SJSA1 (cell line): ENCODE measurements at regions not wholly inside any gene's neighbourhood (a gene's known extent, or its start where the extent isn't known, plus 50 kb on each side); places are given as distances from the start of the nearest gene placed in this dataset.
"Not testable (repeated sequence)": the region's sequence is repeated elsewhere in the genome, so short reads cannot be mapped to it uniquely, and the experiment has no call there.

Experiments used
- DNase-seq, 2 experiments: peaks; one replicate each; pipeline ENCODE4 v3.0.0-alpha.2; 2015 to 2020; ENCODE audit warnings: low spot score in 2 of 2, low read depth in 1 of 2
- H3K27ac ChIP-seq: fragments of 250-450 bp; sonication (Bioruptor Pico); 2 replicates; pipeline ENCODE4 v1.5.1; 2020; ENCODE audit warnings: mild to moderate bottlenecking, moderate library complexity
- H3K27me3 ChIP-seq: fragments of 250-450 bp; sonication (Bioruptor Pico); replicated peaks from 2 replicates; pipeline ENCODE4 v1.5.1; 2020; ENCODE audit warnings: mild to moderate bottlenecking, moderate library complexity
- H3K36me3 ChIP-seq: fragments of 250-450 bp; sonication (Bioruptor Pico); 2 replicates; pipeline ENCODE4 v1.5.1; 2020; ENCODE audit warnings: mild to moderate bottlenecking
- H3K4me1 ChIP-seq: fragments of 250-450 bp; sonication (Bioruptor Pico); replicated peaks from 2 replicates; pipeline ENCODE4 v1.6.1; 2021; ENCODE audit warnings: mild to moderate bottlenecking
- H3K4me3 ChIP-seq: fragments of 250-450 bp; sonication (Bioruptor Pico); 2 replicates; pipeline ENCODE4 v1.5.1; 2020; ENCODE audit warnings: mild to moderate bottlenecking
- H3K9me3 ChIP-seq: fragments of 250-450 bp; sonication (Bioruptor Pico); replicated peaks from 2 replicates; pipeline ENCODE4 v1.5.1; 2020; ENCODE audit warnings: mild to moderate bottlenecking

DNA sequence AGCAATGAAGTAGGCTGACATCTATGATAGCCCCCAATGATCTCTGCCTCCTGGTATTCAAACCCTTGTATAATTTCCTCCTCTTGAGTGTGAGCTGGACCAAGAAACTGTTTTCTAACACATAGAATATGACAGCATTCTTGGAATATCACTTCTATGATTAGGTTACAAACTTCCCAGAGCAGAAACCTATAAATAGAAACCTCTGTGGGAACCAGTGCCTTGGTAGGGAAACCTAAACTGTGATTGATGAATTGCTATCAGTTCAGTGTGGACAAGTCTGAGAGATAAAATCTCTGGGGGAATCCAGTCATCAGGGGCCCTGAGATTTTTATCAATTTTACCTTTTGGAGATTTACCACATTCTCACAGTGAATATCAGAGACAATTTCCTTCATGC, 756.5 kb upstream of the AGA start:
- no peaks in the 10 kb centered on the region for H3K27me3 ChIP-seq
- no peaks in the 10 kb centered on the region for H3K4me1 ChIP-seq
- H3K27ac ChIP-seq, result no peak overlapping the region
- DNase-seq, result no peak
- no peaks in the 10 kb centered on the region for H3K36me3 ChIP-seq
- H3K9me3 ChIP-seq, result 0 out of 2 replicates have a peak, but pooled peaks cover 9% of the 10 kb centered on the region
- H3K4me3 ChIP-seq, result no peak overlapping the region

DNA sequence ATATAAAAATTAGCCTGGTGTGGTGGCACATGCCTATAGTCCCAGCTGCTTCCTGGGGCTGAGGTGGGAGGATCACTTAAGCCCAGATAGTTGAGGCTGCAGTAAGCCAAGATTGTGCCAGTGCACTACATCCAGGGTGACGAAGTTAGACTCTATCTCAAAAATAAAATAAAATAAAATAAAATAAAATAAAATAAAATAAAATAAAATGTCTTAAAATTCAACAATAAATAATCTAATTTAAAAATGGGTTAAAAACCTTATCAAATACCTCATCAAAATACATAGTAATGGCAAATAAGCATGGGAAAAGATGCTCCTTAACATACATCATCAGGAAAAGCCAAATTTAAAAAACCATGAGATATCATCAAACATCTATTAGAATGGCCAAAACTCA, 760.2 kb upstream of the AGA start:
- H3K27me3 ChIP-seq, result no peaks in the 10 kb centered on the region
- no peaks in the 10 kb centered on the region for H3K36me3 ChIP-seq
- H3K9me3 ChIP-seq, result 0 out of 2 replicates have a peak, but pooled peaks cover 9% of the 10 kb centered on the region
- no peak for DNase-seq
- no peak overlapping the region for H3K4me3 ChIP-seq
- H3K4me1 ChIP-seq, result no peaks in the 10 kb centered on the region
- no peak overlapping the region for H3K27ac ChIP-seq

DNA sequence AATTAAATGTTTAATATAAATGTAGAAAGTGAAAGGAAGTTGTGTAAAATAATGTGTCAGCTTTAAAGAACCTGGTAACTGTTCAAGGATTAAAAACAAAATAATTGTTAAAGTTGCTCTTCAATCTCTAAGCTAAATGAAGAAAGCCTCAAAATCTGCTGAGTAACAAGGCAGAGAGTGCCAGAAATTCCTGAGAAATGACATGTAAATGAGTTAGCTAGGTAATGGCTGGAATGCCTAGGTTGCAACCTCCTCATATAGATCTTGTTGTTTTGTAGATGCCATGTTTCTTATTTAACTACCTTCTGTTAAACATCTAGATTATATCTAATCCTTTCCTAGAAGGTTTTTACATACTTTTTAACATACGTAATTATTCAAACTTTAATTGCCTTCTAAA, 763.6 kb upstream of the AGA start:
- no peak overlapping the region for H3K4me3 ChIP-seq
- no peak for DNase-seq
- no peak overlapping the region for H3K27ac ChIP-seq
- H3K9me3 ChIP-seq, result no peaks in the 10 kb centered on the region
- H3K36me3 ChIP-seq, result no peaks in the 10 kb centered on the region
- no peaks in the 10 kb centered on the region for H3K27me3 ChIP-seq
- no peaks in the 10 kb centered on the region for H3K4me1 ChIP-seq

DNA sequence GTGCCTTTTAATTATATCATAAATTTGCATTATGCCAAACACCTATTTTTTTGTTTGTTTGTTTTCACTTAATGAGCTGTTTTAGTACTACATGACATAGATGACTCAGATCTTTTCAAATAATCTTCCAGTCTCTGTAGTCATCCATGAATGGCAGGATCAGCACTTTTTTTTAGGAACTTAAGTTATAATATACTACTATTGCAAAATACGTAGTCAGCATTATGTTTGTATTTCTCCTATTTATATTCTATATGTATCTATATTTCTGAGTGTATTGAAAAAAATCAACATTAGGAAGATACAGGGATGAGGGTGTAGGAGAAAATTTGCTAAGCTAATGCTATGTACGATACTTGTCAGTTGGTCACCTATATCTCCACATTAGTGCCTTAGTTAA, 773.1 kb upstream of the AGA start:
- no peaks in the 10 kb centered on the region for H3K4me1 ChIP-seq

DNA sequence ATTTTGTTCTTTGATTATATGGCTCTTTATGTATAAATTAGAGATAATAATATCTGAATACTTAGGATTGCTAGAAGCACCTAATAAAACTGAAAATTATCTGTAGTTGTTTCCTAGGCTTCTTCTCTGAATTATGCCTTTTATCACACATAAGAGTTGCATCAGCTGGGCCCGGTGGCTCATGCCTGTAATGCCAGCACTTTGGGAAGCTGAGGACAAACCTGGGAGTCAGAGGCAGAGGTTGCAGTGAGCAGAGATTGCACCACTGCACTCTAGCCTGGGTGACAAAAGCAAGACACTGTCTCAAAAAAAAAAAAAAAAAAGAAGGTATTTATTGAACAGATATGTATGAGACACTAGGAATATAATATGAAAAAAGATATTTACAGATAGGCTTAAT, 773.5 kb upstream of the AGA start:
- Histone ChIP-seq H3K4me1 (no peaks in the 10 kb centered on the region), H3K27me3 (no peaks in the 10 kb centered on the region), H3K36me3 (no peaks in the 10 kb centered on the region), H3K4me3 (no peak overlapping the region), H3K9me3 (no peaks in the 10 kb centered on the region), H3K27ac (no peak overlapping the region)
- no peak for DNase-seq

More for the DNA sequence above, 773.1 kb upstream of the AGA start:
- H3K36me3 ChIP-seq, result no peaks in the 10 kb centered on the region
- no peaks in the 10 kb centered on the region for H3K9me3 ChIP-seq
- no peak overlapping the region for H3K27ac ChIP-seq
- no peak for DNase-seq
- no peaks in the 10 kb centered on the region for H3K27me3 ChIP-seq
- no peak overlapping the region for H3K4me3 ChIP-seq

GRCh38 chr4:178226421-178226820, 784.2 kb upstream of the AGA start:
- not testable (repeated sequence) for H3K27ac ChIP-seq, H3K9me3 ChIP-seq, DNase-seq, H3K4me3 ChIP-seq, H3K4me1 ChIP-seq, H3K36me3 ChIP-seq, H3K27me3 ChIP-seq

GRCh38 chr4:178233906-178234305, 791.7 kb upstream of the AGA start:
- no peak for DNase-seq

DNA sequence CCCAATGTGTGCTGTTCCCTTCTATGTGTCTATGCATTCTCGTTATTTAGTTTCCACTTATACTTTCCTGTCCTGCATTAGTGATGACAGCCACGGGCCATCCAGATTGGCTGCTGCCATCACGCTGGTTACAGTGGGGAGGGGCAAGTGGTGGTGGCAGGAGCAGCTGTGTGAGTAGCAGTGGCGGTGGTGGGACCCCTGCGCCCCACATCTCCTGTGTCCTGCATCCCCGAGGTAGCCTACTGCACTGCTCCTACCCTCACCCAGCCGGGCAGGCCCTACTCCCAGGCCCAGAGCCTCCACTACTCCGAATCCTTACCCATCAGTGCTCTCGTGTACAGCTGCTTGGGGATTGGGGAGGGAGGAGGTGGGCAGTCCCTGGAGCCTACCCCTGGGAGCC, 798.7 kb upstream of the AGA start:
- no peak for DNase-seq
- H3K4me3 ChIP-seq, result no peak overlapping the region
- no peaks in the 10 kb centered on the region for H3K4me1 ChIP-seq

More at GRCh38 chr4:178233906-178234305, 791.7 kb upstream of the AGA start:
- H3K27me3 ChIP-seq, result no peaks in the 10 kb centered on the region
- no peak overlapping the region for H3K27ac ChIP-seq
- H3K36me3 ChIP-seq, result no peaks in the 10 kb centered on the region
- no peaks in the 10 kb centered on the region for H3K4me1 ChIP-seq
- no peak overlapping the region for H3K4me3 ChIP-seq
- no peaks in the 10 kb centered on the region for H3K9me3 ChIP-seq

DNA sequence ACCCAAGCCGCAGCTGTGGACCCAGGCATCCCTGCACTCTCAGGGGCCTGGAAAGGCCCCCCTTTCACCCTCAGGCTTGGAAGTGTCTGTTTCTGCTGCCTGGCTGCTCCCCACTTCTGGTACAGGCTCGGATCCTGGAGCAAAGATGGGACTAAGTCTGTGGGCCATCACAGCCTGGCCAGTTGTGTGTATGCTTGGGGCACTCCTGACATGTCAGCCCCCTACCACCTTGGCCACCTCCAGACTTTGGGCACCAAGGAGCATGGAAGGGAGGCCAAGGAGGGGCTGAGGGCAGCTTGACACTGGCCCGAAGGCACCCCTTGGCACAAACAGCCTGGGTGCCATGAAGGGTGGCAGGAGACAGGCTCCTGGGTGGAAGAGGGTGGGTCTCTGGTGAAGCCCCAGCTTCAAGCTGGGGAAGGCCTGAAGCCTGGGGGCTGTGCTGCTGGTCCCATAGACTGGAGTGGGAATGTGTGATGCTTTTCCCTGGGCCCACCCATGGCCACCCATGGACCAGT, 799.4 kb upstream of the AGA start:
- no peak overlapping the region for H3K4me3 ChIP-seq
- H3K27ac ChIP-seq, result no peak overlapping the region
- H3K9me3 ChIP-seq, result peaks cover 8% of the 10 kb centered on the region; the same call in 1 of the 2 replicates
- DNase-seq, result no peak
- H3K4me1 ChIP-seq, result no peaks in the 10 kb centered on the region
- H3K27me3 ChIP-seq, result no peaks in the 10 kb centered on the region
- no peaks in the 10 kb centered on the region for H3K36me3 ChIP-seq

More for the DNA sequence above, 798.7 kb upstream of the AGA start:
- Histone ChIP-seq H3K9me3 (peaks cover 8% of the 10 kb centered on the region; the same call in 1 of the 2 replicates), H3K36me3 (no peaks in the 10 kb centered on the region), H3K27me3 (no peaks in the 10 kb centered on the region), H3K27ac (no peak overlapping the region)

DNA sequence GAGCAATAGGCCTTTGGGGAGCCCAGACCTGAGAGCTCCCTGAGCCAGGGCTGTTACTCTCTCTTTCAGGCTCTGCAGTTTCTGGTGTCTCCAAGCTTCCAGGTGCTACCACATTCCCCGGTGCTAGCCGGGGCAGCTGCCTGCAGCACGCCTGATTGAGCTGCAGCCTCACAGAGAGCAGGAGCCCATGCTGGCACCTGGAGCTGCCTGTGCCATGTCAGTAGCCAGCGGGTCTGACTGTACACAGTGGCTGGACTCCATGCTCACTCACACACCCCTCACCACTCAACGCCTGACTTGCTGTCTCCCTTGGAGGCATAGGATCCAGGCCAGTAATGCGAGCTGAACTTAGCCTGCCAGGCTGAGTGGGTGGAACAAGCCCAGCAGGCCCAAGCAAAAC, 800.4 kb upstream of the AGA start:
- H3K27me3 ChIP-seq, result no peaks in the 10 kb centered on the region

GRCh38 chr4:178244785-178245184, 802.5 kb upstream of the AGA start:
- no peak overlapping the region for H3K27ac ChIP-seq
- no peaks in the 10 kb centered on the region for H3K36me3 ChIP-seq
- H3K4me3 ChIP-seq, result no peak overlapping the region
- peaks cover 8% of the 10 kb centered on the region; the same call in 1 of the 2 replicates for H3K9me3 ChIP-seq
- no peaks in the 10 kb centered on the region for H3K4me1 ChIP-seq
- DNase-seq, result no peak
- no peaks in the 10 kb centered on the region for H3K27me3 ChIP-seq

More for the DNA sequence above, 800.4 kb upstream of the AGA start:
- Histone ChIP-seq H3K9me3 (peaks cover 8% of the 10 kb centered on the region; the same call in 1 of the 2 replicates), H3K4me1 (no peaks in the 10 kb centered on the region), H3K36me3 (no peaks in the 10 kb centered on the region), H3K4me3 (no peak overlapping the region), H3K27ac (no peak overlapping the region)
- DNase-seq, result no peak

GRCh38 chr4:178255172-178255571, 812.9 kb upstream of the AGA start:
- no peaks in the 10 kb centered on the region for H3K36me3 ChIP-seq
- H3K4me3 ChIP-seq, result no peak overlapping the region
- H3K27me3 ChIP-seq, result no peaks in the 10 kb centered on the region
- H3K27ac ChIP-seq, result no peak overlapping the region
- DNase-seq, result no peak
- no peaks in the 10 kb centered on the region for H3K4me1 ChIP-seq
- 0 out of 2 replicates have a peak, but pooled peaks cover 2% of the 10 kb centered on the region for H3K9me3 ChIP-seq

GRCh38 chr4:178258603-178259002, 816.4 kb upstream of the AGA start:
- no peaks in the 10 kb centered on the region for H3K27me3 ChIP-seq
- no peaks in the 10 kb centered on the region for H3K36me3 ChIP-seq

DNA sequence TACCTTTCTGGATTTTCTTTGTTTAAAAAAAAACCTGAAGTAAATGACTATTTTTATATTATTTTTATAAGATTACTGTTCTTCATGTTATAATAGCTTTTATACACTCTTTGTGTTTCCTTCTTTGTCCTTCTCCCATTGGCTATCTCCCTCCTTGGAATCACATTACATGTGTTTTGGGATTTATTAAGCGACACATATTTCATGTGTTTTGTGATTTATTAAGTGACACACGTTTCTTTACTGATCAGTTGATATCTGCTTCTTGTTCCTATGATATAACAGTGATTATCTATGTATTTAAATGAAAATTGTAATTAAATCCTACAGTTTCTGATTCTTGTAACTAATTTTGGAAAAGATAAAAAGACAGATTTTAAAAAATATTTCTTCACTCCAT, 817.3 kb upstream of the AGA start:
- H3K27me3 ChIP-seq, result no peaks in the 10 kb centered on the region
- DNase-seq, result no peak
- no peak overlapping the region for H3K4me3 ChIP-seq
- H3K36me3 ChIP-seq, result no peaks in the 10 kb centered on the region
- no peaks in the 10 kb centered on the region for H3K4me1 ChIP-seq
- no peaks in the 10 kb centered on the region for H3K9me3 ChIP-seq
- no peak overlapping the region for H3K27ac ChIP-seq

More at GRCh38 chr4:178258603-178259002, 816.4 kb upstream of the AGA start:
- no peaks in the 10 kb centered on the region for H3K4me1 ChIP-seq
- no peak overlapping the region for H3K27ac ChIP-seq
- DNase-seq, result no peak
- H3K4me3 ChIP-seq, result no peak overlapping the region
- 0 out of 2 replicates have a peak, but pooled peaks cover 2% of the 10 kb centered on the region for H3K9me3 ChIP-seq

DNA sequence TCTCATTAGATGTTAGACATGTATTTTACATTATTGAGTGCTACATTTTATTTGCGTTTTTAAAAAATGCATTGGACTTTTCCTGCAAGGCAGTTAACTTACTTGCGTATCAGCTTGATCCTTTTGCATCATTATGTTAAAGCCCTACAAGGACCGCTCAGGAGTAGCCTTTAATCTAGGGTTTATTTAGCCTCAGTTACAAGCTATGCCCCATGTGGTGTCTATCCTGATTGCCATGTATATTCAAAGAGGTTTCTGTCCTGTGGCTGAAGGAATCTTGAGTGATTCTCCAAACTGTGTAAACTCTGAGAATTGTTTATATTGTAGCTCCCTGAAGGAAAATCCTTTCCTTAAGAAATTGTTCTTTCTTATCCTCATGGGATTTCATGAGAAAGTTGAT, 821.8 kb upstream of the AGA start:
- H3K36me3 ChIP-seq, result no peaks in the 10 kb centered on the region
- no peak for DNase-seq
- no peaks in the 10 kb centered on the region for H3K4me1 ChIP-seq
- no peak overlapping the region for H3K4me3 ChIP-seq
- no peak overlapping the region for H3K27ac ChIP-seq
- H3K27me3 ChIP-seq, result no peaks in the 10 kb centered on the region
- H3K9me3 ChIP-seq, result no peaks in the 10 kb centered on the region
